ENCODE measurements at regions not wholly inside any gene's neighbourhood (a gene's known extent, or its start where the extent isn't known, plus 50 kb on each side); places are given as distances from the start of the nearest gene placed in this dataset.

DNA sequence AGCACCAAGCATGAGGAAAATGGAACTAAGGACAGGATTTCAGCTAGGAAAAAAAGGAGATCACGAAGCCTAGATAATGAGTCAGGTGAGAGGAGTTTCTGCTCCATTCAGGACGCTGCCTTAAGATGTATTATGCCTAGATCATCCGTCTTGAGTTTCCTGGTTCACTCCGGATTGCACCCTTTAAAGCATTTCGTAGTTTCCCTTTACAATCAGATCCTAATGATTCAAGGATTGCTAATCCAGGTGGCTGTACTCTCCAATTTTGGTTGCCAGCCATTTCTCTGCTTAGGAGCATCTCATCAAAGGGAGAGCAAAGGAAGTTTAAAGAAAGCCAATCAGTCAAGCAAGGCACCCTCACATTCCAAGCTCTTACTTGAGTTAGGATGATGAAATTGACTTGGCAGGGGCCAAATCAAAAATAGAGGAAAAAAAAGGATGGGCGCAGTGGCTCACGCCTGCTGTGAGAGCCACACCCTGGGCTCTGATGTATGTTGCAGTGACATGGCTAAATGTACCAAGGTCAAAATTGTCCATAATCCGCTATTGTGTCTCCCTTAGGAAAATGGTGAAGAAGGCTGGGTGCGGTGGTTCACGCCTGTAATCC is 156.9 kb upstream of the SOD1 start:
- intact Hi-C loops (cut with micrococcal nuclease), result no loop called here

DNA sequence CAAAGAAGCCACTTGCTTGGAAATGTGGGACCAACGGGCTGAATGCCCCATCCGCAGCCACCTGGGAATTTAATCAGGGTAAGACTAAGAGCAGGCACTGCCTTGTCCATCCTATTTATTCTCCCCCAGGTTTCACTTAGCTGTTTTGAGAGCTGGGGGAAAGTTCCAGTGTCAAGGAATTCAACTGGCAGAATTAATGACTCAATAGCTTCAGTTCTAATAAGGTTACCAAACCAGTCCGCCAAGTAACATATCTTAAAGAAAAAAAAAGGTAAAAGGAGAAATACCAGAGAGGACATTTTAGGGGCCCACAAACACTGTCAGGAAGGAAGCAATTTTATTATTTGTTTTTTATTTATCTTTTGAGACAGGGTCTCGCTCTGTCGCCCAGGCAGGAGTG is 157.6 kb upstream of the SOD1 start:
- intact Hi-C loops (cut with micrococcal nuclease), result no loop called here

GRCh38 chr21:31500982-31501381 is 156.9 kb upstream of the TIAM1 start:
- intact Hi-C loops (cut with micrococcal nuclease), result no loop called here

GRCh38 chr21:31500071-31500470 is 156.0 kb upstream of the TIAM1 start:
- intact Hi-C loops (cut with micrococcal nuclease), result no loop called here

- intact Hi-C loops (cut with micrococcal nuclease), result no loop called here
Measured at GRCh38 chr21:31498985-31499384, 154.9 kb upstream of the TIAM1 start.

DNA sequence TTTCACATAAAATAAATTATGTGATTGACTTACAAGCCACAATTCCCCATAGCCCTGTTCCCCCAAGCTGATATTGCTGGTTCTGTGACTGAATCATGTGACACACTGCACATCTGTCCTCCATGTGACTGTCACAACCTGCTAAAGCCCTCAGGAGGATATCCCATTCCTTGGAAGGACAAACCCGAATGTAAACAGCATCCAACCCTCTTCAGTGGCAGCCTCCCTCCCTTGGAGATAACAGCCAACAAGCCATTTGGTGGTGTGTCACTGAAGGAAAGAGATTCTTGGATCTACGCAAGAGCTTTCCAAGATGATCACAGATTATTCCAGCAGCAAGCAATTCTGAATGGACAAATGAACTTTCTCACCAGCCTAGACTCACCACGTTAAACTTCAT is 153.9 kb upstream of the TIAM1 start:
- intact Hi-C loops (cut with micrococcal nuclease), result no loop called here

DNA sequence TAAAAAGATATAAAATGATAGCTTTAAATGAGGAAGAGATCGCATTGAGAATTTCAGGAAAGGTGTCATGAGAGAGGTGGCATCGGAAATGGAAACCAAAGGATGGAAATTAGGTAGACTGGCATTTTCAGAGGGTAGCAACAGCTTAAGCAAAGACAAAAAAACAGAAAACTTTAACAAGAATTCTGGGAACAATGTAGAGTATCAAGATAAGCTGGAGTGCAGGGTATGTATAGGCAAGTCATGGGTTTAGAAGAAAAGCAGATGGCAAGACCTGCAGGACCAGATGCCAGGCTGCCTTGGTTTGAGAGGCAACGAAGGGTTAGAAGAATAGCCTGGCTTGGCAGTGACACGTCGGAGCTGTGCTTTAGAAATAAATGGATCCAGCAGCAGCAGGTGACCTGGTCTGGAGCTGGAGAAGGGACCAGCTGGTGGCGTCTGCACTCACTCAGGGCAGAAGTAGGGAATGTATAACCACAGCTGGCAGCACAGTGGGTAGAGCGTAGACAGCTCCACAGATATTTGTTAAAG is 149.4 kb upstream of the TIAM1 start:
- intact Hi-C loops (cut with micrococcal nuclease), result no loop called here

DNA sequence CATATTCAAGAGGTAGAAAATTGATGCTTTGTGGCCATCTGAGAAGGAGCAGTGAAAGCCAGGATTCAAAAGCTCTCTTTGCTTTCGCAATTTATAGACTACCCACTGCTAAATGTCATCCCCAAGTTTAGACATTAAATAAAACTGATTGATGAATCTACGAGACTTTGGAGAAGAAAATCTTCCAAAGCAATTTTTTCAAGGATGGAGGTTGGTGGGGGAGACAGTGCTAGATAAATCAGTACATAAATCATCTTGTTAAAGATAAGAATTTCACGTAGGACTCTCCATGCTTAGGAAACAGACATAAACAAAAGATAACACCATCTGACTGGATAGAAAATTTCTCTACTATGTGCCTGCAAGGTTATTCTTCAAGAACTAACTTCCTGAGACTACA is 147.6 kb upstream of the TIAM1 start:
- intact Hi-C loops (cut with micrococcal nuclease), result no loop called here

GRCh38 chr21:31490443-31490842 is 146.4 kb upstream of the TIAM1 start:
- intact Hi-C loops (cut with micrococcal nuclease), result no loop called here

DNA sequence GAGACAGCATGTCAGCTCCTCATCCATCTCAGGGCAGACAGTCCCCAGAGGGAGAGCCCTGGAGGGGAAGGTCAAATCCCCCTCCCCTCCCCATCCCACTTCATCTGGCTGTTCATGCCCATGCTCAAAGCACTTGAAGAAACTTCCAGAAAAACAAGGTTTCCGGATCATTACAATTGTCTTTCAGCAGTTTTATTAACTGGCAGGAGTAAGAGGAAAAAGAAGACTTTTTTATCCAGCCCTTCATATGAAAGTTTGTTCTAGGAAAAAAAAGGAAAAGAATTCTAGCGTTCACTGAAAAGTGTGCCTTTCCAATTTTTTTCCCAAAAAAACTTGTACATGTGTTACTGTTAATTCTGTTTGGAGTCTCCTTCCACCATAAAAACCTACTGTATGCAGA is 145.7 kb upstream of the TIAM1 start:
- intact Hi-C loops (cut with micrococcal nuclease), result no loop called here

DNA sequence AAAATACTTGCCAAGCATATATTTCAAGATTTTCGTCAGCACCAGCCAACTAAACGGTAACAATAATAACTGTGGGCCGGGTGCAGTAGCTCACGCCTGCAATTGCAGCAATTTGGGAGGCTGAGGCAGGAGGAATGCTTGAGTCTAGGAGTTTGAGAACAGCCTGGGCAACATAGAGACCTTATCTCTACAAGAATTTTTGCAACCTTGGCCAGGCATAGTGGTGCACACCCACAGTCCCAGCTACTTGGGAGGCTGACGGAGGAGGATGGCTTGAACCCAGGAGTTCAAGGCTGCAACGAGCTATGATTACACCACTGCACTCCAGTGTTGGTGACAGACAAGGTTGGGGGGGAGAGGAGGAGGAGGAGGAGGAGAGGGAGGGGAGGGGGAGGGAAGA is 145.0 kb upstream of the TIAM1 start:
- intact Hi-C loops (cut with micrococcal nuclease), result no loop called here

DNA sequence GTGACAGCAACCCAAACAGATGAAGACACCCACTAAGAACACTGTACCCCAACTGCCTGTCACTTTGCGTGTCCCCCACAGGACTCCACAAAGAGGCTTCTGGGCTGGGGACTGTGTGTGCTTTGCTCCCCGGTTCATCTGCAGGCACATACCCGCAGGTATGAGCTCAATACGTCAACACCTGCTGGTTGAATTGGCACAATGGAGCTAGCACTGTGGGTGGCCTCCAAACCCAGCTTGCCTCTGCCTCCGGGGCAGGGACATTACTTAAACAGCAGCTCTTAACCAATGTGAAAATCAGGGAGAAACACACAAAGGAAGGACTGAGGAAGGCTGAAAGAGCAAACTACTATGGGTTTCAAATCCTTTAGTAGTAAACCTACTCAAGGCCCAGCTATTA is 140.2 kb upstream of the TIAM1 start:
- intact Hi-C loops (cut with micrococcal nuclease), result no loop called here

DNA sequence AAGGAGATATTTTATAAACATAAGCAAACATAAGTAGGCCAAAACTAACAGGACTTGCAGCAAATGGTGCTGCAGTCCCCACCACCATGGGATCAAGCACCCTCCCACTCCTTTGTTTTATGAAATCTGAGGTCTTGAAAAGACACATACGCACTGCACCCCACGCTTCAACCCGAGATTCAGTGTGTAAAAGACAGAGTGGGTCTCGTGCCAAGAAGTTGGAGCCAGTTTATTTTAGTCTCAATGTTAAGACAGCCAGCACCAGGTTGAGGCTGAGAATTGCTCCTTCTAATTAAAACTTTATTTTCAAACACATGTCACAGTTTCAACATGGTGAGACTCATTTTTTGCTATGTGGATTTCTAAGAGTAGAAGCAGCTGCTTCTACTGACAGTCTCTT is 139.1 kb upstream of the TIAM1 start:
- intact Hi-C loops (cut with micrococcal nuclease), result no loop called here

DNA sequence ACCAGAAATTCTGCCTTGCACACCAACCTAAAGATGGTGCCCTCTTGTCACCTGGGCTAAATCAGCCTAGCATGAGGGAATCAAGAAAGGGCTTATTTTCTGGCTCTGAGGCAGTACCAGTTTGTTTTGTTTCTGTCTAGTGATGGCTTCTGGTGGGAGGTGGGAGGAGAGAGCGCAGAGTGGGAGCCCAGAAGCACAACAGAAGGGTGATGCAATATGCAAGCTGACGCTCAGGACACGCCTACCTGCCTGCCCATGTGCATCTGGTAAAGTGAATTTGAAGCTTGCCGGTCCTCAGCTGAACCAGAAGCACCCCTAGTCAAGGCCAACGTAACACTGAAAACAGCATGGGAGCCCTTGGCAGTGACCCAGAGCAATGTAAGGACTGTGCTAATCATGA is 138.4 kb upstream of the TIAM1 start:
- intact Hi-C loops (cut with micrococcal nuclease), result no loop called here

- intact Hi-C loops (cut with micrococcal nuclease), result no loop called here
Measured at GRCh38 chr21:31480228-31480627, 136.2 kb upstream of the TIAM1 start.

GRCh38 chr21:31479714-31480113 is 135.7 kb upstream of the TIAM1 start:
- intact Hi-C loops (cut with micrococcal nuclease), result no loop called here

DNA sequence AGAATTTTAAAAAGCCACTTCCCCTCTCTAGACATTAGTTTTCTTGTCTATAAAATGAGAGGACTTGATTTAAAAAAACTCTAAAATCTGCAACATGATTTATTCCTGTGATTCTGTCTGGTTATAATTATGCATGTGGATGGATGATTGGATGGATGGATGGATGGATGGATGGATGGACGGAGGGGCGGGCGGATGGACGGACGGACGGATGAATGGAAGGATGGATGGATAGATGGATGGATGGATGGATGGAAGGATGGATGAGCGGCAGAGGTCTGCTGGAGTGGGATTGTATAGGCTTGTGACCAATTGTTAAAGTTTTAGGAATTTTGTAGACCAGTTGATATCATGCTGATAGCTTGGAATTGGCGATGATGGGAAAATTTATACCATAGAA is 135.2 kb upstream of the TIAM1 start:
- intact Hi-C loops (cut with micrococcal nuclease), result no loop called here

- intact Hi-C loops (cut with micrococcal nuclease), result no loop called here
Measured at GRCh38 chr21:31476263-31477022, 132.4 kb upstream of the TIAM1 start.

DNA sequence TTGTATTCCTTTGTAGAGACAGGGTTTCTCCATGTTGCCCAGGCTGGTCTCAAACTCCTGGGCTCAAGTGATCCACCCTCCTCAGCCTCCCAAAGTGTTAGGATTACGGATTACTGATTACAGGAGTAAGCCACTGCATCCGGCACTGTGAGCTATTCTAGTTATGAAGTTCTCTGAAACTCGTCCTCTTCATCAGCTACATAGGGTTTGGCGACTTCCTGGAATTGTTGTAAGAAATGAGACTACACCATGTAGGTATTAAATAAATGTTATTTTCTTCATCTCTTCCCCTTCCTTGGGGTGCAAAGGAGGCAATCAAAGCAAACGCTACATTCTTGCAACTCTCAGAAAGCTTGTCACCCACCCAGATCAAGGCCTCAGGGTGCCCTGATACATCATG is 131.2 kb upstream of the TIAM1 start:
- intact Hi-C loops (cut with micrococcal nuclease), result no loop called here

DNA sequence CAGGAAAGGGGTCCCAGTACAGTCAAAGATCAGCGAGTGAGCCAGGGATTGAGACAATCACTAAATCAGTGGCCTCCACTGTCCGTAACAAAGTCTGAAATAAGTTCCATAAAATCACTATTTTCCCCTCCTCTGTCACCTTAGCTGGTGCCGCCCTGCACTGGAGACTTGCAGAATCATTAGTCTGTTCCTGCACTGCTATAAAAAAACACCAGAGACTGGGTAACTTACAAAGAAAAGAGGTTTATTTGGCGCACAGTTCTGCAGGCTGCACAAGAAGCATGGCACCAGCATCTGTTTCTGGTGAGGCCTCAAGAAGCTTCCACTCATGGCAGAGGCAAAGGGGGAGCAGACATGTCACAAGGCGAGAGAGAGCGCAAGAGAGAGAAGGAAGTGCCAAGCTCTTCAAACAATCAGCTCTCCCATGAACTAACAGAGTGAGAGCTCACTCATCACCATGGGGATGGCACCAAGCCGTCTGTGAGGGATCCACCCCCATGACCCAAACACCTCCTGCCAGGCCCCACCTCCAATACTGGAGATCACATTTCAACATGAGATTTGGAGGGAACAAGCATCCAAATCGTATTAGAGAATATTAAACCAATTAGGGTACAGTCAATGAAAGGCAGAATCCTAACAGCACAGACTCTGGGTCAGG is 129.8 kb upstream of the TIAM1 start:
- intact Hi-C loops (cut with micrococcal nuclease), result no loop called here

GRCh38 chr21:31471865-31472264 is 127.8 kb upstream of the TIAM1 start:
- intact Hi-C loops (cut with micrococcal nuclease), result no loop called here

GRCh38 chr21:31470896-31471694 is 127.0 kb upstream of the TIAM1 start:
- intact Hi-C loops (cut with micrococcal nuclease), result no loop called here
